ENCODE measurements at regions not wholly inside any gene's neighbourhood (a gene's known extent, or its start where the extent isn't known, plus 50 kb on each side); places are given as distances from the start of the nearest gene placed in this dataset.

- H3K27ac ChIP-seq (ENCODE audit: low read depth, low read length) = no peak overlapping the region
- H3K36me3 ChIP-seq (ENCODE audit: insufficient read depth, low read length) = no peaks in the 10 kb centered on the region
- no peaks in the 10 kb centered on the region for H3K4me1 ChIP-seq (ENCODE audit: insufficient read depth, low read length)
- H3K9ac ChIP-seq (ENCODE audit: low read depth, low read length) = no peak overlapping the region
- H3K4me3 ChIP-seq (ENCODE audit: low read length) = no peak overlapping the region; the same call in 1 of the 2 replicates
- no peaks in the 10 kb centered on the region for H3K27me3 ChIP-seq (ENCODE audit: insufficient read depth, low read length)
- 91% methylated on average over 4 of the region's 4 CpGs for WGBS
- peaks cover 98% of the 10 kb centered on the region for H3K9me3 ChIP-seq (ENCODE audit: insufficient read depth, low read depth, low read length)
Observed at GRCh38 chr14:106837870-106838269, 1311.5 kb downstream of the TMEM121 start.

GRCh38 chr14:106838991-106839769 lies 1312.8 kb downstream of the TMEM121 start:
- no peaks in the 10 kb centered on the region for H3K4me1 ChIP-seq (ENCODE audit: insufficient read depth, low read length)
- no peak overlapping the region for H3K9ac ChIP-seq (ENCODE audit: low read depth, low read length)
- 86% methylated on average over 18 of the region's 18 CpGs for WGBS
- H3K36me3 ChIP-seq (ENCODE audit: insufficient read depth, low read length) = no peaks in the 10 kb centered on the region
- no peak overlapping the region for H3K4me3 ChIP-seq (ENCODE audit: low read length)
- no peaks in the 10 kb centered on the region for H3K27me3 ChIP-seq (ENCODE audit: insufficient read depth, low read length)
- H3K9me3 ChIP-seq (ENCODE audit: insufficient read depth, low read depth, low read length) = peaks cover 98% of the 10 kb centered on the region
- H3K27ac ChIP-seq (ENCODE audit: low read depth, low read length) = no peak overlapping the region

GRCh38 chr14:106840258-106840657 lies 1313.9 kb downstream of the TMEM121 start:
- Histone ChIP-seq H3K4me1 (ENCODE audit: insufficient read depth, low read length) (no peaks in the 10 kb centered on the region), H3K27me3 (ENCODE audit: insufficient read depth, low read length) (no peaks in the 10 kb centered on the region), H3K9ac (ENCODE audit: low read depth, low read length) (no peak overlapping the region), H3K9me3 (ENCODE audit: insufficient read depth, low read depth, low read length) (peaks cover 99% of the 10 kb centered on the region), H3K4me3 (ENCODE audit: low read length) (no peak overlapping the region), H3K36me3 (ENCODE audit: insufficient read depth, low read length) (no peaks in the 10 kb centered on the region), H3K27ac (ENCODE audit: low read depth, low read length) (no peak overlapping the region)
- 73% methylated on average over 2 of the region's 2 CpGs for WGBS

- Histone ChIP-seq H3K27ac (ENCODE audit: low read depth, low read length) (no peak overlapping the region), H3K9me3 (ENCODE audit: insufficient read depth, low read depth, low read length) (peaks cover 99% of the 10 kb centered on the region), H3K9ac (ENCODE audit: low read depth, low read length) (no peak overlapping the region)
Observed at GRCh38 chr14:106840991-106841390, 1314.6 kb downstream of the TMEM121 start.

GRCh38 chr14:106841701-106842100 lies 1315.3 kb downstream of the TMEM121 start:
- Histone ChIP-seq H3K27me3 (ENCODE audit: insufficient read depth, low read length) (no peaks in the 10 kb centered on the region), H3K36me3 (ENCODE audit: insufficient read depth, low read length) (no peaks in the 10 kb centered on the region), H3K9ac (ENCODE audit: low read depth, low read length) (no peak overlapping the region), H3K4me3 (ENCODE audit: low read length) (no peak overlapping the region), H3K27ac (ENCODE audit: low read depth, low read length) (no peak overlapping the region), H3K4me1 (ENCODE audit: insufficient read depth, low read length) (no peaks in the 10 kb centered on the region), H3K9me3 (ENCODE audit: insufficient read depth, low read depth, low read length) (peaks cover 99% of the 10 kb centered on the region)
- WGBS = 86% methylated on average over 3 of the region's 3 CpGs

More at GRCh38 chr14:106840991-106841390, 1314.6 kb downstream of the TMEM121 start:
- 92% methylated on average over 4 of the region's 4 CpGs for WGBS
- Histone ChIP-seq H3K27me3 (ENCODE audit: insufficient read depth, low read length) (no peaks in the 10 kb centered on the region), H3K36me3 (ENCODE audit: insufficient read depth, low read length) (no peaks in the 10 kb centered on the region), H3K4me1 (ENCODE audit: insufficient read depth, low read length) (no peaks in the 10 kb centered on the region), H3K4me3 (ENCODE audit: low read length) (no peak overlapping the region)

- Histone ChIP-seq H3K4me3 (ENCODE audit: low read length) (no peak overlapping the region), H3K27me3 (ENCODE audit: insufficient read depth, low read length) (no peaks in the 10 kb centered on the region), H3K27ac (ENCODE audit: low read depth, low read length) (no peak overlapping the region), H3K4me1 (ENCODE audit: insufficient read depth, low read length) (no peaks in the 10 kb centered on the region), H3K9me3 (ENCODE audit: insufficient read depth, low read depth, low read length) (peaks cover 99% of the 10 kb centered on the region), H3K36me3 (ENCODE audit: insufficient read depth, low read length) (no peaks in the 10 kb centered on the region), H3K9ac (ENCODE audit: low read depth, low read length) (no peak overlapping the region)
- WGBS = 92% methylated on average over 6 of the region's 6 CpGs
Observed at GRCh38 chr14:106842687-106843086, 1316.3 kb downstream of the TMEM121 start.

- H3K9ac ChIP-seq (ENCODE audit: low read depth, low read length) = no peak overlapping the region
- H3K27me3 ChIP-seq (ENCODE audit: insufficient read depth, low read length) = no peaks in the 10 kb centered on the region
- H3K4me3 ChIP-seq (ENCODE audit: low read length) = no peak overlapping the region
- H3K9me3 ChIP-seq (ENCODE audit: insufficient read depth, low read depth, low read length) = peaks cover 99% of the 10 kb centered on the region
- 66% methylated on average over 6 of the region's 6 CpGs for WGBS
- H3K4me1 ChIP-seq (ENCODE audit: insufficient read depth, low read length) = no peaks in the 10 kb centered on the region
- H3K27ac ChIP-seq (ENCODE audit: low read depth, low read length) = no peak overlapping the region
- no peaks in the 10 kb centered on the region for H3K36me3 ChIP-seq (ENCODE audit: insufficient read depth, low read length)
Observed at GRCh38 chr14:106843386-106843785, 1317.0 kb downstream of the TMEM121 start.

- no peaks in the 10 kb centered on the region for H3K36me3 ChIP-seq (ENCODE audit: insufficient read depth, low read length)
- no peak overlapping the region for H3K9ac ChIP-seq (ENCODE audit: low read depth, low read length)
- peaks cover 99% of the 10 kb centered on the region for H3K9me3 ChIP-seq (ENCODE audit: insufficient read depth, low read depth, low read length)
- H3K4me1 ChIP-seq (ENCODE audit: insufficient read depth, low read length) = no peaks in the 10 kb centered on the region
- H3K4me3 ChIP-seq (ENCODE audit: low read length) = no peak overlapping the region
- WGBS = 92% methylated on average over 14 of the region's 14 CpGs
- H3K27ac ChIP-seq (ENCODE audit: low read depth, low read length) = no peak overlapping the region
- no peaks in the 10 kb centered on the region for H3K27me3 ChIP-seq (ENCODE audit: insufficient read depth, low read length)
Observed at GRCh38 chr14:106843951-106844483, 1317.6 kb downstream of the TMEM121 start.

- Histone ChIP-seq H3K9me3 (ENCODE audit: insufficient read depth, low read depth, low read length) (peaks cover 98% of the 10 kb centered on the region), H3K36me3 (ENCODE audit: insufficient read depth, low read length) (no peaks in the 10 kb centered on the region), H3K9ac (ENCODE audit: low read depth, low read length) (no peak overlapping the region), H3K27me3 (ENCODE audit: insufficient read depth, low read length) (no peaks in the 10 kb centered on the region), H3K4me3 (ENCODE audit: low read length) (no peak overlapping the region), H3K27ac (ENCODE audit: low read depth, low read length) (no peak overlapping the region), H3K4me1 (ENCODE audit: insufficient read depth, low read length) (no peaks in the 10 kb centered on the region)
- WGBS = 91% methylated on average over 56 of the region's 56 CpGs
Observed at GRCh38 chr14:106844608-106845285, 1318.4 kb downstream of the TMEM121 start.

- Histone ChIP-seq H3K27me3 (ENCODE audit: insufficient read depth, low read length) (no peaks in the 10 kb centered on the region), H3K9me3 (ENCODE audit: insufficient read depth, low read depth, low read length) (peaks cover 98% of the 10 kb centered on the region), H3K9ac (ENCODE audit: low read depth, low read length) (no peak overlapping the region), H3K4me1 (ENCODE audit: insufficient read depth, low read length) (no peaks in the 10 kb centered on the region), H3K27ac (ENCODE audit: low read depth, low read length) (no peak overlapping the region), H3K4me3 (ENCODE audit: low read length) (no peak overlapping the region), H3K36me3 (ENCODE audit: insufficient read depth, low read length) (no peaks in the 10 kb centered on the region)
- 81% methylated on average over 17 of the region's 17 CpGs for WGBS
Observed at GRCh38 chr14:106845286-106846087, 1319.1 kb downstream of the TMEM121 start.

- H3K9me3 ChIP-seq (ENCODE audit: insufficient read depth, low read depth, low read length) = peaks cover 98% of the 10 kb centered on the region
- H3K4me1 ChIP-seq (ENCODE audit: insufficient read depth, low read length) = no peaks in the 10 kb centered on the region
- H3K4me3 ChIP-seq (ENCODE audit: low read length) = no peak overlapping the region
- WGBS = no CpG with 5 or more reads among the region's 2 CpGs
- H3K27ac ChIP-seq (ENCODE audit: low read depth, low read length) = no peak overlapping the region
- no peaks in the 10 kb centered on the region for H3K36me3 ChIP-seq (ENCODE audit: insufficient read depth, low read length)
- H3K27me3 ChIP-seq (ENCODE audit: insufficient read depth, low read length) = no peaks in the 10 kb centered on the region
- H3K9ac ChIP-seq (ENCODE audit: low read depth, low read length) = no peak overlapping the region
Observed at GRCh38 chr14:106846218-106846617, 1319.8 kb downstream of the TMEM121 start.

All from HUES64 (cell line).